GM18499 (cell line): ENCODE measurements at regions not wholly inside any gene's neighbourhood (a gene's known extent, or its start where the extent isn't known, plus 50 kb on each side); places are given as distances from the start of the nearest gene placed in this dataset.

Experiments used
- ATAC-seq: cut with Tn5 transposase; IDR thresholded peaks from one replicate; pipeline ENCODE4 v1.9.1; 2021; ENCODE audit warnings: moderate number of reproducible peaks; ENCODE audit not compliant: insufficient read depth, unreplicated experiment

- ATAC-seq: no peak
These were observed 658.5 kb upstream of the MGAT4C start for GRCh38 chr12:86914721-86915120.

GRCh38 chr12:86911973-86912372, 655.8 kb upstream of the MGAT4C start:
- no peak for ATAC-seq

- no peak for ATAC-seq
These were observed 647.0 kb upstream of the MGAT4C start for GRCh38 chr12:86903159-86903558.

GRCh38 chr12:86860776-86861175, 604.6 kb upstream of the MGAT4C start:
- no peak for ATAC-seq

- no peak for ATAC-seq
These were observed 596.3 kb upstream of the MGAT4C start for GRCh38 chr12:86852451-86852850.

- no peak for ATAC-seq
These were observed 582.5 kb upstream of the MGAT4C start for GRCh38 chr12:86838711-86839110.

- ATAC-seq: no peak
These were observed 582.1 kb upstream of the MGAT4C start for GRCh38 chr12:86838260-86838659.

- no peak for ATAC-seq
These were observed 581.1 kb upstream of the MGAT4C start for GRCh38 chr12:86837246-86837645.

- ATAC-seq: no peak
These were observed 578.0 kb upstream of the MGAT4C start for GRCh38 chr12:86834217-86834616.

GRCh38 chr12:86827409-86827808, 571.2 kb upstream of the MGAT4C start:
- ATAC-seq: no peak

- no peak for ATAC-seq
These were observed 569.9 kb upstream of the MGAT4C start for GRCh38 chr12:86826051-86826450.

- no peak for ATAC-seq
These were observed 545.2 kb upstream of the MGAT4C start for GRCh38 chr12:86801439-86801838.

- no peak for ATAC-seq
These were observed 543.4 kb upstream of the MGAT4C start for GRCh38 chr12:86799616-86800015.

- ATAC-seq: no peak
These were observed 540.4 kb upstream of the MGAT4C start for GRCh38 chr12:86796550-86796949.

GRCh38 chr12:86788661-86789060, 532.5 kb upstream of the MGAT4C start:
- no peak for ATAC-seq

GRCh38 chr12:86787419-86787818, 531.2 kb upstream of the MGAT4C start:
- ATAC-seq: no peak

- ATAC-seq: no peak
These were observed 521.1 kb upstream of the MGAT4C start for GRCh38 chr12:86777325-86777724.

GRCh38 chr12:86774841-86775388, 518.7 kb upstream of the MGAT4C start:
- no peak for ATAC-seq

- ATAC-seq: no peak
These were observed 516.5 kb upstream of the MGAT4C start for GRCh38 chr12:86772696-86773095.

GRCh38 chr12:86770871-86771270, 514.7 kb upstream of the MGAT4C start:
- no peak for ATAC-seq

- no peak for ATAC-seq
These were observed 492.7 kb upstream of the MGAT4C start for GRCh38 chr12:86748894-86749293.

GRCh38 chr12:86744547-86745212, 488.5 kb upstream of the MGAT4C start:
- no peak for ATAC-seq
